PFSK-1 (cell line): ENCODE measurements at regions not wholly inside any gene's neighbourhood (a gene's known extent, or its start where the extent isn't known, plus 50 kb on each side); places are given as distances from the start of the nearest gene placed in this dataset.

Experiments
- POLR2AphosphoS5 ChIP-seq: IDR thresholded peaks from 2 replicates; pipeline ENCODE4 v1.6.1; 2012; ENCODE audit warnings: low read depth, mild to moderate bottlenecking, control low read depth, low read length, moderate library complexity
- REST ChIP-seq, 2 experiments: IDR thresholded peaks; 2 replicates each; pipeline versions ENCODE4 v1.6.1 to v1.8.0; 2011 to 2012; ENCODE audit warnings: low read depth in 2 of 2, low read length in 2 of 2, control low read depth in 1 of 2, inconsistent platforms in 1 of 2, mild to moderate bottlenecking in 1 of 2, moderate library complexity in 1 of 2; ENCODE audit not compliant: insufficient read depth in 1 of 2
- TAF1 ChIP-seq: IDR thresholded peaks from 2 replicates; pipeline ENCODE4 v1.6.1; 2012; ENCODE audit warnings: low read length, control low read depth, borderline replicate concordance; ENCODE audit not compliant: insufficient read depth

DNA sequence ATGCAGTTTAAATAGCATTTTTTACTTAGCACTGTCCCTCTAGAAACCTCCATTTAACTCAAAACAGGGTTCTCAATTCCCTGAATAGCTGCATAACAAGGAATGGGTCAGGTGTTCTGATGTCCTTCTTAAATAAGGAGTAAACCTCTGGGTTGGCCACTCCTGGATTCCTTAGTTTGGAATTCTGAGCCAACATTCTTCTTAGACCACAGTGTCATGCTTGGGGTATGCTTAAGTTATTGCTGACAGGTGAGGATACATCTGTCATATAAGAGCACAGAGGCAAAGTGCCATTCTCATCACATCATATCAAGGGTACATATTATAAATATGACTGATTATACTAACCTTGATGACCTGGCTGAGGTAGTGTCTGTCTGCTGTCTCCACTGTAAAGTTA is 179.9 kb upstream of the SEMA6A start:
- TF ChIP-seq TAF1 (no peak), REST (IDR thresholded peaks at IDR 0.05; ENCODE audit: insufficient read depth in 1 of 2, low read depth in 2 of 2, low read length in 2 of 2) (no peak), POLR2AphosphoS5 (no peak)
